Ovary (tissue), 7 donors: ENCODE measurements at regions not wholly inside any gene's neighbourhood (a gene's known extent, or its start where the extent isn't known, plus 50 kb on each side); places are given as distances from the start of the nearest gene placed in this dataset.

ENCODE experiments used
- DNase-seq, 5 donors: peaks; one replicate each; pipeline ENCODE4 v3.0.0-alpha.2; 2019 to 2020
- H3K27ac ChIP-seq, 2 donors: fragments of 200-600 bp; one replicate each; pipeline versions ENCODE4 v1.5.1 to v1.8.0; 2019 to 2022
- H3K27me3 ChIP-seq: fragments of 200-600 bp; one replicate; pipeline ENCODE4 v1.8.0; 2022
- H3K36me3 ChIP-seq: fragments of 200-600 bp; sonication (generic); one replicate; pipeline ENCODE4 v1.5.1; 2019
- H3K4me1 ChIP-seq: one replicate; pipeline ENCODE4 v1.8.1; 2013; ENCODE audit warnings: mild to moderate bottlenecking, moderate library complexity; ENCODE audit not compliant: insufficient read depth
- H3K4me3 ChIP-seq: fragments of 200-600 bp; sonication (generic); one replicate; pipeline ENCODE4 v1.5.1; 2017
- H3K9me3 ChIP-seq, 2 donors: fragments of 200-600 bp in 1 of 2; sonication (generic) in 1 of 2; one replicate each; pipeline versions ENCODE4 v1.5.1 to v1.8.1; 2013 to 2019; ENCODE audit warnings: mild to moderate bottlenecking in 1 of 2, moderate library complexity in 1 of 2
- EP300 ChIP-seq: sonication (generic); formaldehyde crosslinking; IDR thresholded peaks from one replicate; pipeline ENCODE4 v1.6.1; 2017; ENCODE audit warnings: antibody characterized with exemption
- POLR2A ChIP-seq: fragments of 450-650 bp; IDR thresholded peaks from one replicate; pipeline ENCODE4 v1.6.1; 2017; ENCODE audit warnings: antibody characterized with exemption, mild to moderate bottlenecking, moderate library complexity
- WGBS, 3 donors: extraction: QIAGEN DNeasy Blood & Tissue Kit in 1 of 3; methylation state at CpG; one replicate each; pipeline versions ENCODE4 v1.1.5 to v1.1.7; 2013 to 2017; 5-methylcytosine and 5-hydroxymethylcytosine counted together
- intact Hi-C, 4 donors: fragments of 100-400 bp; cut with DNase I; formaldehyde crosslinking; loops; one replicate each; pipeline versions ENCODE4 v1.11.0 to v1.15.1; 2022 to 2023
- TF ChIP-seq, protein P1 (sequence below), 3 donors: fragments of 450-650 bp in 2 of 3; fragments of 200-600 bp in 1 of 3; IDR thresholded peaks; one replicate each; pipeline versions ENCODE4 v1.5.1 to v1.8.0; 2016 to 2022; ENCODE audit warnings: antibody characterized with exemption in 3 of 3, mild to moderate bottlenecking in 1 of 3
- donor health status: DM: no; HTN: no; CAD: no; lungs with moderate emphysema.
- donor health status: DM: no; HTN: no; CAD: no.
- donor health status: Bipolar disorder and iron deficiency.
- donor health status: DM: no; HTN: no; CAD: no.
- donor health status: DM: yes; HTN: yes; CAD: no.

DNA sequence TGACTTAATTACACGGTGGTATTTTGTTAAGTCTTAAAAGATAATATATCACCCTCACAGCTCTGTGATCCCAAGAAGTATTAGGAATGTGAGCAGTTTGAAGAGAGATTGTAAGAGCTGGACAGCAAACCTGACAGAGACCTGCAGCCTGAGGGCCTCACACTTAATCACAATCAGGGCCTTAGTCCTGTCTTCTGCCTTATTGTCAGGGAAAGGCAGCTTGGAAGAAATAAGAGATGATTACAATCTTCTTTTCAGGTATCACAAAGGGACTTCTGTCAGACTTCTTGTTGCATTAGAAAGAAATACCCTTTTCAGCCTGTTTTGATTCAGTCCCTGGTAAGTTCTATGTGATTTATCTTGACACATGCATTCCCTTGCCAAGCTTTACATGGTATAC, 1433.8 kb upstream of the SLC39A10 start:
- H3K27me3 ChIP-seq: no peaks in the 10 kb centered on the region
- H3K4me1 ChIP-seq: no peaks in the 10 kb centered on the region
- no peaks in the 10 kb centered on the region for H3K36me3 ChIP-seq
- intact Hi-C loops: no loop called here
- 7 to 17% (median 10%) methylated on average over 1 of the region's 1 CpG for WGBS, 3 donors
- H3K9me3 ChIP-seq: no peaks in the 10 kb centered on the region
- TF ChIP-seq, protein P1, sequence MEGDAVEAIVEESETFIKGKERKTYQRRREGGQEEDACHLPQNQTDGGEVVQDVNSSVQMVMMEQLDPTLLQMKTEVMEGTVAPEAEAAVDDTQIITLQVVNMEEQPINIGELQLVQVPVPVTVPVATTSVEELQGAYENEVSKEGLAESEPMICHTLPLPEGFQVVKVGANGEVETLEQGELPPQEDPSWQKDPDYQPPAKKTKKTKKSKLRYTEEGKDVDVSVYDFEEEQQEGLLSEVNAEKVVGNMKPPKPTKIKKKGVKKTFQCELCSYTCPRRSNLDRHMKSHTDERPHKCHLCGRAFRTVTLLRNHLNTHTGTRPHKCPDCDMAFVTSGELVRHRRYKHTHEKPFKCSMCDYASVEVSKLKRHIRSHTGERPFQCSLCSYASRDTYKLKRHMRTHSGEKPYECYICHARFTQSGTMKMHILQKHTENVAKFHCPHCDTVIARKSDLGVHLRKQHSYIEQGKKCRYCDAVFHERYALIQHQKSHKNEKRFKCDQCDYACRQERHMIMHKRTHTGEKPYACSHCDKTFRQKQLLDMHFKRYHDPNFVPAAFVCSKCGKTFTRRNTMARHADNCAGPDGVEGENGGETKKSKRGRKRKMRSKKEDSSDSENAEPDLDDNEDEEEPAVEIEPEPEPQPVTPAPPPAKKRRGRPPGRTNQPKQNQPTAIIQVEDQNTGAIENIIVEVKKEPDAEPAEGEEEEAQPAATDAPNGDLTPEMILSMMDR (IDR thresholded peaks at IDR 0.05): no peak
- TF ChIP-seq EP300 (no peak), POLR2A (no peak)
- no peak for DNase-seq
- H3K4me3 ChIP-seq: no peak overlapping the region
- no peak overlapping the region for H3K27ac ChIP-seq

DNA sequence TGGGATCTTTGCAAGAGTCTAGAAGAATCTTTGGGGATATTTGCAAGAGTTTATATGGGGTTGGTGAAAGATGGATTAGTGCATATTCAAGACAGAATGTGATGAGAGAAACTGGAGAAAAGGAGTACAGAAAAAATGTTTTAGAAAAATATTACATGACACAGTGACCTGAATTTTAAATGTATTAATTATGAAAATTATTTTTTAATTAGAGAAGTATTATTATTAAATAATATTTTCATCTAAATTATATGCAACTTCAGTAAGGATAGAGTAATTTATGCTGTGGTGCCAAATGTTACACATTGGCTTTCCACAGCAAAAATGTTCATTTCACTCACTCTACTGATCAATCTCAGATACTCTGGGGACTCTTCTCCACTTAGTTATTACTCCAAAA, 1442.8 kb upstream of the SLC39A10 start:
- Histone ChIP-seq H3K9me3 (no peaks in the 10 kb centered on the region), H3K27ac (no peak overlapping the region), H3K27me3 (no peaks in the 10 kb centered on the region), H3K4me3 (no peak overlapping the region), H3K4me1 (no peaks in the 10 kb centered on the region), H3K36me3 (no peaks in the 10 kb centered on the region)
- TF ChIP-seq POLR2A (no peak), EP300 (no peak)
- TF ChIP-seq, protein P1 (IDR thresholded peaks at IDR 0.05): no peak
- intact Hi-C loops: no loop called here
- no peak for DNase-seq

DNA sequence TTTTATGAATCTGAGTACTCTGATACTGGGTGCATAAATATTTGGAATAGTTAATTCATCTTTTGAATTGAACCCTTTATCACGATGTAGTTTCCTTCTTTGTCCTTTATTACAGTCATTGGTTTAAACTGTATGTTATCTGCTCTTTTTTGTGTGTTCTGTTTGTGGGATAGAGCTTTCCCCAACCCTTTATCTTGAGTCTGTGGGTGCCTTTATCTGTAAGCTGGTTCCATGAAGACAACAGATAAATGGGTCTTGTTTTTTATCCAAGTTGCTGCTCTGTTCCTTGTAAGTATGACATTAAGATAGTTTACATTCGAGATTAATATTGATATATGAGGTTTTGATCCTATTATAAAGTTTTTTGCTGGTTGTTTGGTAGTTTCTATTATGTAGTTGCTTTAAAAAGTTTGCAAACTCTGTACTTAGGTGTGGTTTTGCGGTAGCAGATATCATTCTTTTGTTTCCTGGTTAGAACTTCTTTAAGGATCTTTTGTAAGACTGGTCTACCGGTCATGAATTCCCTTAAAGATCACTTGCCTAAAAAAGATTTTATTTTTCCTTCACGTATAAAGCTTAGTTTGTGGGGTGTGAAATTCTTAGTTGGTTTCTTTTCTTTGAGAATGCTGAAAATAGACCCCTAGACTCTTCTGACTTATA, 1451.3 kb upstream of the SLC39A10 start:
- intact Hi-C loops: no loop called here
- no peaks in the 10 kb centered on the region for H3K27me3 ChIP-seq
- no peak overlapping the region for H3K4me3 ChIP-seq
- no peaks in the 10 kb centered on the region for H3K36me3 ChIP-seq
- no peak overlapping the region for H3K27ac ChIP-seq
- WGBS, 3 donors: 81 to 90% (median 84%) methylated on average over 5 of the region's 5 CpGs
- H3K9me3 ChIP-seq: no peaks in the 10 kb centered on the region
- DNase-seq: no peak
- H3K4me1 ChIP-seq: no peaks in the 10 kb centered on the region
- no peak for TF ChIP-seq EP300
- no peak for TF ChIP-seq POLR2A
- TF ChIP-seq, protein P1 (IDR thresholded peaks at IDR 0.05): no peak

DNA sequence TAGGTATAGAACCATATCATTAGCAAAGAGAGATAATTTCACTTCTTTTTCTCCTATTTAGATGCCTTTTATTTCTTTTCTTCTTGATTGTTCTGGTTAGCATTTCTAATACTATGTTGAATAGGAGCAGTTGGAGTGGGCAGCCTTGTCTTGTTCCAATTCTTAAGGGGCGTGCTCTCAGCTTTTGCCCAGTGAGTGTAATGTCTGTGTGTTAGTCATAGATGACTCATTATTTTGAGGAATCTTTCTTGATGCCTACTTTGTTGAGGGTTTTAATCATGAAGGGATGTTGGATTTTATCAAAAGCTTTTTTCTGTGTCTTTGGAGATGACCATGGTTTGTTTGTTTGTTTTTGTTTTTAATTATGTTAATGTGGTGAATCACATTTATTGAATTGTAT, 1453.1 kb upstream of the SLC39A10 start:
- no peak overlapping the region for H3K4me3 ChIP-seq
- intact Hi-C loops: no loop called here
- H3K9me3 ChIP-seq: no peaks in the 10 kb centered on the region
- DNase-seq: no peak
- H3K27me3 ChIP-seq: no peaks in the 10 kb centered on the region
- no peaks in the 10 kb centered on the region for H3K36me3 ChIP-seq
- TF ChIP-seq POLR2A (no peak), EP300 (no peak)
- TF ChIP-seq, protein P1 (IDR thresholded peaks at IDR 0.05): no peak
- H3K4me1 ChIP-seq: no peaks in the 10 kb centered on the region
- no peak overlapping the region for H3K27ac ChIP-seq
- 74 to 93% (median 74%) methylated on average over 1 of the region's 1 CpG for WGBS, 3 donors
